Heart left ventricle (tissue), 16 donors: ENCODE measurements at regions not wholly inside any gene's neighbourhood (a gene's known extent, or its start where the extent isn't known, plus 50 kb on each side); places are given as distances from the start of the nearest gene placed in this dataset.

Experiments used
- ATAC-seq, 4 donors: fragments of 200-7000 bp; cut with Tn5 transposase; one replicate each; pipeline ENCODE4 v1.9.1; 2020 to 2022; ENCODE audit warnings: moderate library complexity in 4 of 4, mild to moderate bottlenecking in 3 of 4, moderate number of reproducible peaks in 1 of 4
- DNase-seq, 5 donors: peaks; one replicate each; pipeline ENCODE4 v3.0.0-alpha.2; 2020
- H3K27ac ChIP-seq, 12 donors: fragments of 200-600 bp; sonication (generic) in 4 of 12; one replicate each; pipeline versions ENCODE4 v1.5.0 to v1.8.0; 2016 to 2022; ENCODE audit warnings: mild to moderate bottlenecking in 2 of 12
- H3K27me3 ChIP-seq, 9 donors: fragments of 200-600 bp; sonication (generic) in 2 of 9; one replicate each; pipeline versions ENCODE4 v1.5.1 to v1.8.0; 2016 to 2022; ENCODE audit warnings: mild to moderate bottlenecking in 3 of 9
- H3K36me3 ChIP-seq, 9 donors: fragments of 200-600 bp; sonication (generic) in 2 of 9; one replicate each; pipeline versions ENCODE4 v1.5.0 to v1.8.0; 2018 to 2022; ENCODE audit warnings: mild to moderate bottlenecking in 2 of 9
- H3K4me1 ChIP-seq, 12 donors: fragments of 200-600 bp; sonication (generic) in 4 of 12; one replicate each; pipeline versions ENCODE4 v1.5.0 to v1.8.0; 2016 to 2022; ENCODE audit warnings: mild to moderate bottlenecking in 3 of 12
- H3K4me3 ChIP-seq, 12 donors: fragments of 200-600 bp; sonication (generic) in 4 of 12; one replicate each; pipeline versions ENCODE4 v1.5.0 to v1.8.0; 2017 to 2022; ENCODE audit warnings: mild to moderate bottlenecking in 9 of 12, moderate library complexity in 4 of 12
- H3K9me3 ChIP-seq, 12 donors: fragments of 200-600 bp; sonication (generic) in 4 of 12; one replicate each; pipeline versions ENCODE4 v1.5.0 to v1.8.0; 2016 to 2022; ENCODE audit warnings: mild to moderate bottlenecking in 1 of 12
- POLR2A ChIP-seq, 2 donors: fragments of 450-650 bp; IDR thresholded peaks; one replicate each; pipeline ENCODE4 v1.6.1; 2017; ENCODE audit warnings: antibody characterized with exemption in 2 of 2, mild to moderate bottlenecking in 2 of 2, moderate library complexity in 2 of 2
- WGBS, 4 donors: extraction: QIAGEN DNeasy Blood & Tissue Kit in 2 of 4; methylation state at CpG; one replicate each; pipeline versions ENCODE4 v1.1.5 to v1.1.7; 2013 to 2018; 5-methylcytosine and 5-hydroxymethylcytosine counted together
- intact Hi-C, 10 donors: fragments of 100-400 bp; cut with DNase I; formaldehyde crosslinking; loops; one replicate each; pipeline versions ENCODE4 v1.11.1 to v1.14.2; 2022
- TF ChIP-seq, protein P1 (sequence below), 12 donors: fragments of 200-600 bp; sonication (generic) in 4 of 12; IDR thresholded peaks; one replicate each; pipeline versions ENCODE4 v1.5.0 to v1.8.0; 2018 to 2022; ENCODE audit warnings: antibody characterized with exemption in 12 of 12, mild to moderate bottlenecking in 5 of 12
- donor health status: ischemic (EF 13 %, LVEDD 7.1; RV severe dilation, severe dysfunction).
- donor health status: healthy with polysubstance abuse.
- donor health status: DM: no; HTN: yes; CAD: no.
- donor health status: DM: no; HTN: no; CAD: no.
- donor health status: ischemic (EF 25% LVEDD 6.9; RV normal size, moderate dysfunction).
- donor health status: ischemic (EF 25% LVEDD 5.7; RV mildly dilated, moderate dysfunction).
- donor health status: healthy.
- donor health status: DM: yes; HTN: yes; CAD: no.
- donor health status: ischemic (EF 35%, LVEDD 5.7; RV mildly dilated, moderate dysfunction).
- donor health status: nonischemic (EF 11% LVEDD 7.7; RV severe dilation, severe dysfunction).
- donor health status: DM: yes; HTN: yes; CAD: no.
- donor health status: PGD.
- donor health status: ischemic (EF 29% LVEDD 5.4; RV normal size, mild dysfunction).
- donor health status: nonischemic (EF 23%, LVEDD 6.1; RV moderate dilation, normal function).

DNA sequence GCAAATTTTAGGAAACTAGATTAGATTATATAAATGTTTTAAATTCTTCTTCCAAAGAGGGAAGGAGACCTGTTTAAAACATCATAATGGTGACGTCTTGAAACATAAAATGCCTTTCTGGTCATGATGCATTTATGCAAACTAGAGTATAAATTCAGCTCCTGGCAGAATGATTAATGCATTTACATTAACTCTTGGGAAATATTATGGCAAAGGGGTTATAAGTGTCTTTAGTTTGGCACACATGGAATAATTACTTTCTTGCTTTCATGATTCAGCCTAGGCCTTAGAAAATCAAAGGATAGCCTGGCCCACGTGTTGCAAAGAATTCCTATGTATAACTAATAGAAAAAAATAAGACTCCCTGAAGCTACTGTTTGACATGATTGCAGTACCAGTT lies 639.2 kb downstream of the RFPL4B start:
- no peaks in the 10 kb centered on the region for H3K27me3 ChIP-seq
- DNase-seq (no peak), ATAC-seq (no peak)
- TF ChIP-seq, protein P1, sequence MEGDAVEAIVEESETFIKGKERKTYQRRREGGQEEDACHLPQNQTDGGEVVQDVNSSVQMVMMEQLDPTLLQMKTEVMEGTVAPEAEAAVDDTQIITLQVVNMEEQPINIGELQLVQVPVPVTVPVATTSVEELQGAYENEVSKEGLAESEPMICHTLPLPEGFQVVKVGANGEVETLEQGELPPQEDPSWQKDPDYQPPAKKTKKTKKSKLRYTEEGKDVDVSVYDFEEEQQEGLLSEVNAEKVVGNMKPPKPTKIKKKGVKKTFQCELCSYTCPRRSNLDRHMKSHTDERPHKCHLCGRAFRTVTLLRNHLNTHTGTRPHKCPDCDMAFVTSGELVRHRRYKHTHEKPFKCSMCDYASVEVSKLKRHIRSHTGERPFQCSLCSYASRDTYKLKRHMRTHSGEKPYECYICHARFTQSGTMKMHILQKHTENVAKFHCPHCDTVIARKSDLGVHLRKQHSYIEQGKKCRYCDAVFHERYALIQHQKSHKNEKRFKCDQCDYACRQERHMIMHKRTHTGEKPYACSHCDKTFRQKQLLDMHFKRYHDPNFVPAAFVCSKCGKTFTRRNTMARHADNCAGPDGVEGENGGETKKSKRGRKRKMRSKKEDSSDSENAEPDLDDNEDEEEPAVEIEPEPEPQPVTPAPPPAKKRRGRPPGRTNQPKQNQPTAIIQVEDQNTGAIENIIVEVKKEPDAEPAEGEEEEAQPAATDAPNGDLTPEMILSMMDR (IDR thresholded peaks at IDR 0.05), result peak in 1 of 12 donors; percentile 6
- TF ChIP-seq POLR2A (IDR thresholded peaks at IDR 0.05), result no peak
- WGBS, 4 donors, result 67 to 78% (median 75%) methylated on average over 2 of the region's 2 CpGs
- intact Hi-C loops, result loop anchor here in 1 of 10 donors (10.0 kb wide), 1 partner anchor 78 kb away; no protein-coding TSS in a partner anchor
- no peaks in the 10 kb centered on the region for H3K4me1 ChIP-seq
- H3K36me3 ChIP-seq, result no peaks in the 10 kb centered on the region
- no peak overlapping the region for H3K4me3 ChIP-seq
- no peak overlapping the region for H3K27ac ChIP-seq
- peaks cover 0 to 8% (median 0%) of the 10 kb centered on the region in 12 donors for H3K9me3 ChIP-seq

DNA sequence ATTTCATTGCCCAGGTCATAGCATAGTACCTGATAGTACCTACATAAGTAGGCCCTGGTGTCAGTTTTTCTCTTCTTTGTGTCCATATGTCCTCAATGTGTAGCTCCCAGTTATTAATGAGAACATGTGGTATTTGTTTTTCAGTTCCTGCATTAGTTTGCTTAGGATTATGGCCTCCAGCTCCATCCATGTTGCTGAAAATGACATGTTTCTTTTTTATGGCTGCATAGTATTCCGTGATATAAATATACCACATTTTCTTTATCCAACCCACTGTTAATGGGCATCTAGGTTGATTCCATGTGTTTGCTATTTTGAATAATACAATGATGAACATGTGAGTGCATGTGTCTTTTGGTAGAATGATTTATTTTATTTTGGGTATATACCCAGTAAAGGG lies 641.6 kb downstream of the RFPL4B start:
- H3K9me3 ChIP-seq, result peaks cover 0 to 8% (median 0%) of the 10 kb centered on the region in 12 donors
- H3K27me3 ChIP-seq, result no peaks in the 10 kb centered on the region
- no peaks in the 10 kb centered on the region for H3K36me3 ChIP-seq
- H3K27ac ChIP-seq, result no peak overlapping the region
- no peak for DNase-seq
- no peak for TF ChIP-seq POLR2A (IDR thresholded peaks at IDR 0.05)
- 96 to 100% (median 98%) methylated on average over 1 of the region's 1 CpG for WGBS, 4 donors
- ATAC-seq, result no peak
- H3K4me1 ChIP-seq, result no peaks in the 10 kb centered on the region
- no peak overlapping the region for H3K4me3 ChIP-seq
- intact Hi-C loops, result loop anchor here in 1 of 10 donors (10.0 kb wide), 1 partner anchor 76 kb away; no protein-coding TSS in a partner anchor

DNA sequence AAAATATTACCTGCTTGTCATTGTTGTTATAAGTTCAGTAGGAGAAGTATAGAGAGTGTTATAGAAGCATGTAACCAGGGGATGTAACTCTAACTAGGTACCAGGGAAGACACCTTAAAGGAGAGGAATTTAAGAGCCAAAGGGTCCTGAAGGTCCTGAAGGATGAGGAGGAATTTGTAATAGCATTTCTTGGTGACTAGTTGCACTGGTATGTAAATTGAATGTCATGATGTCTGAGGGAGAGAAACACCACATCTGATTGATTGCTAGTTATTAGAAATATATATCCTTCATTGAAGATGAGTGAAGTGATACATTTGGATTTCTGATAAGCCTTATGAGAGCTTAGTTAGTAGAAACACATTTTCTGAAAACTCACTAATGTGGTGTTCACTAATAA lies 643.8 kb downstream of the RFPL4B start:
- H3K36me3 ChIP-seq, result no peaks in the 10 kb centered on the region
- ATAC-seq (no peak), DNase-seq (no peak)
- H3K4me3 ChIP-seq, result no peak overlapping the region
- H3K9me3 ChIP-seq, result peaks cover 0 to 8% (median 0%) of the 10 kb centered on the region in 12 donors
- H3K4me1 ChIP-seq, result no peaks in the 10 kb centered on the region
- no peak overlapping the region for H3K27ac ChIP-seq
- H3K27me3 ChIP-seq, result no peaks in the 10 kb centered on the region
- TF ChIP-seq POLR2A (IDR thresholded peaks at IDR 0.05), result no peak
- TF ChIP-seq, protein P1 (IDR thresholded peaks at IDR 0.05), result no peak
- intact Hi-C loops, result no loop called here

DNA sequence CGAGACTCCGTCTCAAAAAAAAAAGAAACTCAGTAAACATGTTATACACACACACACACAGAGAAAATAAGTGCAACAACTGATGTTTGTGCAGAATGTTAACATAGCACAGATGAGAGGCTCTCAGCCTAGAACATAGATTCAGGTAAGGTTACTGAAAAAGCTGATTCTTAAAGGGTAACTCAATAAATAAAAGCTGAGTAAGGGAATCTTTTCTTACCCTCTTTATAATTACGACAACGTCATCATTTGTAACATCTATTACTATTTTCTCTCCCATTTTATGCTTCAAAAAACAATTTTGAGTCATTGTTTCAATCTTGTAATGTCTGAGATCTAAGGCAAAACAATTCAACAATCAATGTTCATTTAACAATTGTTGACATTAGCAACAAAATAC lies 644.8 kb downstream of the RFPL4B start:
- Histone ChIP-seq H3K9me3 (peaks cover 0 to 8% (median 0%) of the 10 kb centered on the region in 12 donors), H3K27me3 (no peaks in the 10 kb centered on the region), H3K36me3 (no peaks in the 10 kb centered on the region), H3K4me1 (no peaks in the 10 kb centered on the region), H3K27ac (no peak overlapping the region), H3K4me3 (no peak overlapping the region)
- 94 to 98% (median 97%) methylated on average over 4 of the region's 4 CpGs for WGBS, 4 donors
- intact Hi-C loops, result no loop called here
- DNase-seq, result no peak
- TF ChIP-seq POLR2A (IDR thresholded peaks at IDR 0.05), result no peak
- TF ChIP-seq, protein P1 (IDR thresholded peaks at IDR 0.05), result no peak
- ATAC-seq, result no peak

DNA sequence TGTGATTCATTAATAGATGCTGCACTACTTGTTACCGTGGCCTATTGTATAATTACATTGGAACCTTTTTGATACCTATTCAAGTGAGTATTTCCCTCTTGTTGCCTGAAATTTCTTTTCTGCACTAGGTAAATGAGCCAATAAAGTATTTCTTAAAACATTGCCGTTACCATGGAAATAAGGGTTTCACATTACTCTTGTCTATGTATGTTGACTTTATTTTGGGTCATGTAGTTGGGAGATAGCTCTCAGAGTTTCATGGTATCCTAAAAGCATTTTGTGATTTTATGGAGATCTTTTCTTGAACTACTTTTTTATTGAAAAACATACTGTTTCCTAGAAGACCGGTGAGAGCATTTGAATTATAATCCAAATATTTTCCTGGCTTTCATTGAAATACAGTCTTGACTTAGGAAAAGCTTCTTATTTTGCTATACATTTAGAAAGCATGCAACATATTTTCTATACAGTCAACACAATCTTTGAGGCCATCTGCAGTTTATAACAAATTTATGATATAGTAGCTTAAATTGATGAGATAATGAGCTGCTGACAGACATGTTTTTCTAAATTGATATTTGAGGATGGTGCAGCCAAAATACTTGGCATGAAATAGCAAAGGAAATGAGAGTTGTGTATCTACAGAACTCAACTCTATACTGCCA lies 650.4 kb downstream of the RFPL4B start:
- DNase-seq (no peak), ATAC-seq (no peak)
- Histone ChIP-seq H3K9me3 (no peaks in the 10 kb centered on the region), H3K27ac (no peak overlapping the region), H3K4me3 (no peak overlapping the region), H3K27me3 (no peaks in the 10 kb centered on the region), H3K36me3 (no peaks in the 10 kb centered on the region), H3K4me1 (no peaks in the 10 kb centered on the region)
- 90 to 94% (median 93%) methylated on average over 3 of the region's 3 CpGs for WGBS, 4 donors
- TF ChIP-seq, protein P1 (IDR thresholded peaks at IDR 0.05), result no peak
- TF ChIP-seq POLR2A (IDR thresholded peaks at IDR 0.05), result no peak
- intact Hi-C loops, result no loop called here
